H9 (cell line): ENCODE measurements at regions not wholly inside any gene's neighbourhood (a gene's known extent, or its start where the extent isn't known, plus 50 kb on each side); places are given as distances from the start of the nearest gene placed in this dataset.

ENCODE experiments used
- DNase-seq: peaks from one replicate; pipeline ENCODE4 v3.0.0-alpha.2; 2017
- H2AFZ ChIP-seq: one replicate; pipeline ENCODE4 v1.6.1; 2013; ENCODE audit warnings: mild to moderate bottlenecking, low read length, control low read depth, moderate library complexity
- H2AK5ac ChIP-seq: 2 replicates; pipeline ENCODE4 v1.6.1; 2013; ENCODE audit warnings: low read length, control low read depth, mixed read lengths; ENCODE audit not compliant: insufficient read length
- H2BK120ac ChIP-seq: one replicate; pipeline ENCODE4 v1.6.1; 2013; ENCODE audit warnings: low read depth, mild to moderate bottlenecking, low read length, control low read depth, inconsistent platforms; ENCODE audit not compliant: poor library complexity, severe bottlenecking
- H2BK12ac ChIP-seq: 2 replicates; pipeline ENCODE4 v1.6.1; 2013; ENCODE audit warnings: low read length, control low read depth, mixed read lengths, low read depth; ENCODE audit not compliant: insufficient read length
- H2BK15ac ChIP-seq: 2 replicates; pipeline ENCODE4 v1.6.1; 2013; ENCODE audit warnings: low read depth, low read length, control low read depth
- H2BK20ac ChIP-seq: one replicate; pipeline ENCODE4 v1.6.1; 2013; ENCODE audit warnings: low read depth, mild to moderate bottlenecking, low read length, control low read depth, inconsistent platforms; ENCODE audit not compliant: poor library complexity, severe bottlenecking
- H2BK5ac ChIP-seq: 2 replicates; pipeline ENCODE4 v1.6.1; 2013; ENCODE audit warnings: low read length, control low read depth, mixed read lengths; ENCODE audit not compliant: insufficient read length
- H3K14ac ChIP-seq: 2 replicates; pipeline ENCODE4 v1.6.1; 2013; ENCODE audit warnings: low read length, control low read depth; ENCODE audit not compliant: insufficient read depth
- H3K18ac ChIP-seq: 2 replicates; pipeline ENCODE4 v1.6.1; 2013; ENCODE audit warnings: low read depth, mild to moderate bottlenecking, mixed read lengths, low read length, control low read depth; ENCODE audit not compliant: insufficient read length
- H3K23ac ChIP-seq: 2 replicates; pipeline ENCODE4 v1.6.1; 2013; ENCODE audit warnings: low read length, control low read depth, mixed read lengths, low read depth; ENCODE audit not compliant: insufficient read length
- H3K23me2 ChIP-seq: 2 replicates; pipeline ENCODE4 v1.6.1; 2013; ENCODE audit warnings: low read depth, mild to moderate bottlenecking, mixed read lengths, low read length, control low read depth; ENCODE audit not compliant: insufficient read length, poor library complexity, severe bottlenecking
- H3K27ac ChIP-seq: 2 replicates; pipeline ENCODE4 v1.5.1; 2013; ENCODE audit warnings: low read length, control low read depth, mixed read lengths, low read depth; ENCODE audit not compliant: insufficient read length
- H3K27me3 ChIP-seq: 2 replicates; pipeline ENCODE4 v1.6.1; 2013; ENCODE audit warnings: low read length, control low read depth, inconsistent platforms; ENCODE audit not compliant: insufficient read depth
- H3K4ac ChIP-seq: 2 replicates; pipeline ENCODE4 v1.6.1; 2013; ENCODE audit warnings: low read depth, mild to moderate bottlenecking, control low read depth, inconsistent platforms, low read length, moderate library complexity
- H3K4me1 ChIP-seq: 2 replicates; pipeline ENCODE4 v1.6.1; 2013; ENCODE audit warnings: low read length, control low read depth, inconsistent platforms; ENCODE audit not compliant: insufficient read depth
- H3K4me2 ChIP-seq: 2 replicates; pipeline ENCODE4 v1.6.1; 2013; ENCODE audit warnings: low read length, control low read depth, mixed read lengths; ENCODE audit not compliant: insufficient read length, insufficient read depth
- H3K56ac ChIP-seq: 2 replicates; pipeline ENCODE4 v1.6.1; 2013; ENCODE audit warnings: low read depth, mild to moderate bottlenecking, mixed read lengths, low read length, control low read depth; ENCODE audit not compliant: insufficient read length
- H3K79me1 ChIP-seq: 2 replicates; pipeline ENCODE4 v1.6.1; 2013; ENCODE audit warnings: low read depth, mild to moderate bottlenecking, moderate library complexity, low read length, control low read depth, inconsistent platforms; ENCODE audit not compliant: insufficient read depth, poor library complexity, severe bottlenecking
- H3K79me2 ChIP-seq: 2 replicates; pipeline ENCODE4 v1.6.1; 2013; ENCODE audit warnings: low read length, control low read depth, inconsistent platforms; ENCODE audit not compliant: insufficient read depth
- H3K9ac ChIP-seq: 2 replicates; pipeline ENCODE4 v1.6.1; 2013; ENCODE audit warnings: low read length, control low read depth, mixed read lengths; ENCODE audit not compliant: insufficient read length; ENCODE audit errors: extremely low read depth
- H3K9me3 ChIP-seq: one replicate; pipeline ENCODE4 v1.6.1; 2013; ENCODE audit warnings: low read depth, low read length, inconsistent platforms; ENCODE audit not compliant: control insufficient read depth
- H3T11ph ChIP-seq: one replicate; pipeline ENCODE4 v1.6.1; 2013; ENCODE audit warnings: mild to moderate bottlenecking, low read length, control low read depth, inconsistent platforms
- H4K20me1 ChIP-seq: one replicate; pipeline ENCODE4 v1.6.1; 2013; ENCODE audit not compliant: control insufficient read depth, insufficient read length, insufficient read depth
- H4K5ac ChIP-seq: 2 replicates; pipeline ENCODE4 v1.6.1; 2013; ENCODE audit warnings: low read depth, mild to moderate bottlenecking, mixed read lengths, low read length, control low read depth; ENCODE audit not compliant: insufficient read length
- H4K8ac ChIP-seq: replicated peaks from 2 replicates; pipeline ENCODE4 v1.6.1; 2013; ENCODE audit warnings: low read length, control low read depth, mixed read lengths, low read depth; ENCODE audit not compliant: insufficient read length
- H4K91ac ChIP-seq: 2 replicates; pipeline ENCODE4 v1.6.1; 2013; ENCODE audit warnings: low read depth, mild to moderate bottlenecking, moderate library complexity, mixed read lengths, low read length, control low read depth; ENCODE audit not compliant: insufficient read length
- H3K27ac Mint-ChIP-seq, 3 experiments: 2 replicates in 2 of 3; 3 replicates in 1 of 3; pipeline ENCODE4 v1.8.0; 2020 to 2021; ENCODE audit warnings: mixed read lengths in 3 of 3, mild to moderate bottlenecking in 1 of 3, moderate library complexity in 1 of 3
- H3K27me3 Mint-ChIP-seq: 2 replicates; pipeline ENCODE4 v1.8.0; 2021; ENCODE audit warnings: low read depth, mild to moderate bottlenecking, moderate library complexity, mixed read lengths
- H3K36me3 Mint-ChIP-seq, 3 experiments: 2 replicates in 2 of 3; 3 replicates in 1 of 3; pipeline ENCODE4 v1.8.0; 2020 to 2021; ENCODE audit warnings: low read depth in 3 of 3, mixed read lengths in 3 of 3; ENCODE audit not compliant: insufficient read depth in 1 of 3
- H3K4me1 Mint-ChIP-seq, 2 experiments: 2 replicates each; pipeline ENCODE4 v1.8.0; 2020; ENCODE audit warnings: mixed read lengths in 2 of 2
- H3K4me3 Mint-ChIP-seq, 2 experiments: 2 replicates in 1 of 2; 3 replicates in 1 of 2; pipeline ENCODE4 v1.8.0; 2020 to 2021; ENCODE audit warnings: mild to moderate bottlenecking in 2 of 2, mixed read lengths in 2 of 2, moderate library complexity in 1 of 2
- H3K9me3 Mint-ChIP-seq, 2 experiments: 2 replicates in 1 of 2; 3 replicates in 1 of 2; pipeline ENCODE4 v1.8.0; 2020; ENCODE audit warnings: mild to moderate bottlenecking in 2 of 2, mixed read lengths in 2 of 2, moderate library complexity in 1 of 2
- CTCF ChIP-seq: fragments of 200-600 bp; sonication (generic); conservative IDR thresholded peaks from 3 replicates; pipeline ENCODE4 v1.8.0; 2021; ENCODE audit warnings: antibody characterized with exemption, mild to moderate bottlenecking
- WGBS: extraction: QIAGEN DNeasy Blood & Tissue Kit; methylation state at CpG from one replicate; pipeline ENCODE4 v1.1.7; 2013; ENCODE audit warnings: missing lambda C conversion rate, low lambda C conversion rate, mixed read lengths; ENCODE audit not compliant: insufficient read length; ENCODE audit errors: extremely low coverage; 5-methylcytosine and 5-hydroxymethylcytosine counted together

- no peak overlapping the region for H4K8ac ChIP-seq
- peaks cover 9% of the 10 kb centered on the region for H3K4me1 ChIP-seq
- no peak overlapping the region for H2BK120ac ChIP-seq
- H4K20me1 ChIP-seq: no peaks in the 10 kb centered on the region
- no peaks in the 10 kb centered on the region for H3K23me2 ChIP-seq
- no peak overlapping the region for H4K5ac ChIP-seq
- no peak overlapping the region for H3K18ac ChIP-seq
- DNase-seq: peak; percentile 52
- H3K56ac ChIP-seq: no peak overlapping the region
- H3K27ac ChIP-seq: peak overlapping the region; percentile 84
- H2BK5ac ChIP-seq: no peak overlapping the region
- no peak for TF ChIP-seq CTCF
- Mint-ChIP-seq H3K27ac (peak overlapping the region; percentile 76 to 99 (median 76)), H3K4me3 (peak overlapping the region; percentile 7 to 34), H3K27me3 (peaks cover 5% of the 10 kb centered on the region), H3K4me1 (peaks cover 44 to 47% of the 10 kb centered on the region in 2 experiments), H3K9me3 (peaks cover 2 to 3% of the 10 kb centered on the region in 2 experiments; a peak in 3 of 5 replicates), H3K36me3 (no peaks in the 10 kb centered on the region)
- no peak overlapping the region for H2AFZ ChIP-seq
- H3K79me2 ChIP-seq: no peaks in the 10 kb centered on the region
- H3K23ac ChIP-seq: no peak overlapping the region
- no peak overlapping the region for H2BK20ac ChIP-seq
- WGBS: no CpG with 5 or more reads among the region's 10 CpGs
- H2AK5ac ChIP-seq: no peak overlapping the region
- no peaks in the 10 kb centered on the region for H3K27me3 ChIP-seq
- H3K4me2 ChIP-seq: peak overlapping the region; percentile 21
- H3K4ac ChIP-seq: no peak overlapping the region
- no peak overlapping the region for H3K9ac ChIP-seq
- no peak overlapping the region for H2BK12ac ChIP-seq
- no peak overlapping the region for H3K14ac ChIP-seq
- H4K91ac ChIP-seq: no peak overlapping the region
- H3K79me1 ChIP-seq: no peaks in the 10 kb centered on the region
- peaks cover 21% of the 10 kb centered on the region for H3K9me3 ChIP-seq
- no peak overlapping the region for H3T11ph ChIP-seq
- H2BK15ac ChIP-seq: no peak overlapping the region
These were observed 114.9 kb upstream of the TEX13D start for GRCh38 chrX:124217304-124218251.
